ENCODE measurements at regions not wholly inside any gene's neighbourhood (a gene's known extent, or its start where the extent isn't known, plus 50 kb on each side); places are given as distances from the start of the nearest gene placed in this dataset.
"Not testable (repeated sequence)": the region's sequence is repeated elsewhere in the genome, so short reads cannot be mapped to it uniquely, and the experiment has no call there.

GRCh38 chr6:15927531-15928225 lies 201.2 kb upstream of the MYLIP start:
- no peak for DNase-seq (ENCODE audit: low read depth in 2 of 2)

- DNase-seq (ENCODE audit: low read depth in 2 of 2), result no peak
Observed at GRCh38 chr6:15926256-15926655, 202.6 kb upstream of the MYLIP start.

GRCh38 chr6:15924893-15925292 lies 204.0 kb upstream of the MYLIP start:
- no peak for DNase-seq (ENCODE audit: low read depth in 2 of 2)

GRCh38 chr6:15922510-15923250 lies 206.2 kb upstream of the MYLIP start:
- no peak for DNase-seq (ENCODE audit: low read depth in 2 of 2)

- no peak for DNase-seq (ENCODE audit: low read depth in 2 of 2)
Observed at GRCh38 chr6:15921243-15921642, 207.6 kb upstream of the MYLIP start.

GRCh38 chr6:15916581-15916980 lies 212.3 kb upstream of the MYLIP start:
- no peak for DNase-seq (ENCODE audit: low read depth in 2 of 2)

GRCh38 chr6:15915508-15916178 lies 213.2 kb upstream of the MYLIP start:
- no peak for DNase-seq (ENCODE audit: low read depth in 2 of 2)

- DNase-seq (ENCODE audit: low read depth in 2 of 2), result peak in 1 of 2 donors; percentile 26
Observed at GRCh38 chr6:15914553-15914952, 214.3 kb upstream of the MYLIP start.

- no peak for DNase-seq (ENCODE audit: low read depth in 2 of 2)
Observed at GRCh38 chr6:15913573-15913972, 215.3 kb upstream of the MYLIP start.

- DNase-seq (ENCODE audit: low read depth in 2 of 2), result no peak
Observed at GRCh38 chr6:15912505-15913400, 216.1 kb upstream of the MYLIP start.

- peak in 1 of 2 donors; percentile 32 for DNase-seq (ENCODE audit: low read depth in 2 of 2)
Observed at GRCh38 chr6:15911753-15912504, 217.0 kb upstream of the MYLIP start.

GRCh38 chr6:15909290-15910070 lies 219.4 kb upstream of the MYLIP start:
- DNase-seq (ENCODE audit: low read depth in 2 of 2), result no peak

- DNase-seq (ENCODE audit: low read depth in 2 of 2), result no peak
Observed at GRCh38 chr6:15908871-15909270, 220.0 kb upstream of the MYLIP start.

- no peak for DNase-seq (ENCODE audit: low read depth in 2 of 2)
Observed at GRCh38 chr6:15907914-15908518, 220.9 kb upstream of the MYLIP start.

- not testable (repeated sequence) for DNase-seq (ENCODE audit: low read depth in 2 of 2)
Observed at GRCh38 chr6:15907220-15907913, 221.5 kb upstream of the MYLIP start.

- DNase-seq (ENCODE audit: low read depth in 2 of 2), result no peak
Observed at GRCh38 chr6:15906420-15907016, 222.4 kb upstream of the MYLIP start.

- no peak for DNase-seq (ENCODE audit: low read depth in 2 of 2)
Observed at GRCh38 chr6:15905488-15906419, 223.1 kb upstream of the MYLIP start.

Measured in stimulated activated CD4-positive, alpha-beta T cell treated with anti-CD3 and anti-CD28 coated beads, Interleukin-4, amount 100 ng/mL, for 48 hours (primary cell).